ENCODE measurements at regions not wholly inside any gene's neighbourhood (a gene's known extent, or its start where the extent isn't known, plus 50 kb on each side); places are given as distances from the start of the nearest gene placed in this dataset.
"Not testable (repeated sequence)": the region's sequence is repeated elsewhere in the genome, so short reads cannot be mapped to it uniquely, and the experiment has no call there.

- DNase-seq (ENCODE audit: low spot score), result no peak
These were observed 247.1 kb upstream of the ELAVL2 start for GRCh38 chr9:24073007-24073592.

- DNase-seq (ENCODE audit: low spot score), result peak; percentile 66
These were observed 245.7 kb upstream of the ELAVL2 start for GRCh38 chr9:24071716-24072115.

- DNase-seq (ENCODE audit: low spot score), result no peak
These were observed 245.1 kb upstream of the ELAVL2 start for GRCh38 chr9:24071091-24071490.

GRCh38 chr9:24067107-24067506, 241.1 kb upstream of the ELAVL2 start:
- DNase-seq (ENCODE audit: low spot score), result not testable (repeated sequence)

- DNase-seq (ENCODE audit: low spot score), result no peak
These were observed 233.6 kb upstream of the ELAVL2 start for GRCh38 chr9:24059651-24060050.

GRCh38 chr9:24051587-24051986, 225.5 kb upstream of the ELAVL2 start:
- no peak for DNase-seq (ENCODE audit: low spot score)

- DNase-seq (ENCODE audit: low spot score), result not testable (repeated sequence)
These were observed 224.2 kb upstream of the ELAVL2 start for GRCh38 chr9:24050239-24050638.

- no peak for DNase-seq (ENCODE audit: low spot score)
These were observed 219.1 kb upstream of the ELAVL2 start for GRCh38 chr9:24045150-24045549.

- no peak for DNase-seq (ENCODE audit: low spot score)
These were observed 218.5 kb upstream of the ELAVL2 start for GRCh38 chr9:24044576-24044975.

- DNase-seq (ENCODE audit: low spot score), result no peak
These were observed 215.2 kb upstream of the ELAVL2 start for GRCh38 chr9:24041160-24041690.

- DNase-seq (ENCODE audit: low spot score), result no peak
These were observed 210.4 kb upstream of the ELAVL2 start for GRCh38 chr9:24036459-24036858.

GRCh38 chr9:24035816-24036215, 209.8 kb upstream of the ELAVL2 start:
- DNase-seq (ENCODE audit: low spot score), result no peak

- no peak for DNase-seq (ENCODE audit: low spot score)
These were observed 185.8 kb upstream of the ELAVL2 start for GRCh38 chr9:24011881-24012280.

GRCh38 chr9:24011009-24011717, 185.1 kb upstream of the ELAVL2 start:
- peak; percentile 3 for DNase-seq (ENCODE audit: low spot score)

- no peak for DNase-seq (ENCODE audit: low spot score)
These were observed 183.3 kb upstream of the ELAVL2 start for GRCh38 chr9:24009322-24009721.

GRCh38 chr9:24007185-24007584, 181.1 kb upstream of the ELAVL2 start:
- no peak for DNase-seq (ENCODE audit: low spot score)

GRCh38 chr9:23991874-23992273, 165.8 kb upstream of the ELAVL2 start:
- DNase-seq (ENCODE audit: low spot score), result not testable (repeated sequence)

GRCh38 chr9:23979491-23979890, 153.5 kb upstream of the ELAVL2 start:
- no peak for DNase-seq (ENCODE audit: low spot score)

- peak; percentile 78 for DNase-seq (ENCODE audit: low spot score)
These were observed 136.1 kb upstream of the ELAVL2 start for GRCh38 chr9:23962101-23962500.

- no peak for DNase-seq (ENCODE audit: low spot score)
These were observed 119.9 kb upstream of the ELAVL2 start for GRCh38 chr9:23945897-23946296.

GRCh38 chr9:23941051-23941450, 115.0 kb upstream of the ELAVL2 start:
- DNase-seq (ENCODE audit: low spot score), result no peak

- no peak for DNase-seq (ENCODE audit: low spot score)
These were observed 112.9 kb upstream of the ELAVL2 start for GRCh38 chr9:23938908-23939307.

- DNase-seq (ENCODE audit: low spot score), result no peak
These were observed 108.4 kb upstream of the ELAVL2 start for GRCh38 chr9:23934291-23934906.
